ENCODE measurements at regions not wholly inside any gene's neighbourhood (a gene's known extent, or its start where the extent isn't known, plus 50 kb on each side); places are given as distances from the start of the nearest gene placed in this dataset.

DNA sequence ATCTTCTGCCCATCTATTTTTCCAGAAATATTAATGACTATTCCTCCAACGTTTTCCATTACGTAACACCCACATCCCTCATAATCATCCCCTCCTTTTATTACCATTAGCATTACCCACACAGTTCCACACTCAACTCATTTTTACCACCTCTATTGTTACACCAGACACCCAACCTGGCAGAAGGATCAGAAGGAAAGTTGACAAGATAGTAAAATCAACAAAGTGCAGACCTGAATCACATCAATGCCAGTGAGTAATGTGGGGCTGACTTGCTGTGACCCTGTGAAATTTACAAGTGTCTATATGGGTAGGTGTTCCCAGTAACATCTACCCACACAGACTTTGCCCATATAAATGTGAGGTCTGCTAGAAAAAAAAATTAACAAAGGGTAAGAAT is 568.2 kb downstream of the MAFB start:
- DNase-seq, result no peak

DNA sequence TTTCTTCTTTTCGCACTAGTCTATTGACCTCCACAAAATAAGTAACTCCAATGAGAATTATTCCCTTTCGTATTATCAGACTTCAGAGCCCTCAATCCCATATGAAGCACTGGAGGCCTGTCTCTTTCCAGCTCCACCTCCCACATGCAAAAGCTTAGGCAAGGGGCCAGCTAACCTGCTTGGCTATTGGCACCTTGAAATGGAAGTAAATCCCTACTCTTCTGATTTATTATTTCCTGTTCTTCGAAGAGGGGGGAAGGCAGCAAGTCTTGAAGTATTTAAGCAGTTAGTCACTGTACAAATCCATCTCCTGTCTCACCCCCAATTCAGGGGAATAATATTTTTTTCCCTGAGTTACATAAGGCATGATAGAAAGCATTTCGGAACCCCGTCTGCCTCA is 577.8 kb downstream of the MAFB start:
- DNase-seq, result no peak

DNA sequence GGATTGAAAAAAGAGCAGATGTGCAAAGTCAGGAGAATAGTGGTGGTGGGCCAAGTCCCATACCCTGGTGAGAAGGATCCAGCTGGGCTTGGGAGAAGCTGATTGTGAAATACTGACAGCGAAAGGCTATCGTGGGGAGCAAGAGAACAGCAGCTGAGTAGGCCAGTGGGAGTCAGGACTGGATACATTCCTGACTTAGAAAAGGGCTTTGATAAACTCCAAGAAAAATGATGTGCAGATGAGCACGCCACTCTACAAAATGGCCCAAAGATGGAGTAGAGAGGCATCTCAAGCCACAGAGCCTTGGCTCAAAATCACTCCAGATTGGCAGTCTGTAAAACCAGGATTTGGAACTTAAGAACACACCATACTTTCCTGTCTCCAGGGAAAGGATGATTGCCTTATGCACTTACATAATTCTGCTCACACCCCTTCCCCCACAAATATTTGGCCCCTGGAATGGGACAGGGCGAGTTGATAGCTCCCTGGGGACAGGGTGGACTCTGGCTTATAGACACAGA is 578.7 kb downstream of the MAFB start:
- no peak for DNase-seq

DNA sequence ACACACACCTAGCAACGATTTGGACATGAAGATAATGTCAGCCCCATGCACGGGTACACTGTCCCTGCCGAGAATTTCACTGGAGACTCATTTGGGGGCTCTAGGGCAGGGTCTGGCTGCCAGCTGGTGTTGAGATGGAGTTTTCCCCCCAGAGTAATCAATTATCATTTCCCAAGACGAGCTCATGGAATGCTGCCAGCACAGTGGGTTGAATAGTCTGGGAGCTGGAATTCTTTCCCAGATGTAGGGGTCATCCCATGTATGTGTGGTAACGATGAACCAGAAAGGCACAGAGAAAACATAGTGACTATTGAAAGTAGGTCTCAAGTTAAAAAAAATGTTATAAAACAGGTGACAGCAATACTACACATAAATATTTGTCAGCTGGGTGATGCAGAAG is 579.9 kb downstream of the MAFB start:
- DNase-seq, result no peak

DNA sequence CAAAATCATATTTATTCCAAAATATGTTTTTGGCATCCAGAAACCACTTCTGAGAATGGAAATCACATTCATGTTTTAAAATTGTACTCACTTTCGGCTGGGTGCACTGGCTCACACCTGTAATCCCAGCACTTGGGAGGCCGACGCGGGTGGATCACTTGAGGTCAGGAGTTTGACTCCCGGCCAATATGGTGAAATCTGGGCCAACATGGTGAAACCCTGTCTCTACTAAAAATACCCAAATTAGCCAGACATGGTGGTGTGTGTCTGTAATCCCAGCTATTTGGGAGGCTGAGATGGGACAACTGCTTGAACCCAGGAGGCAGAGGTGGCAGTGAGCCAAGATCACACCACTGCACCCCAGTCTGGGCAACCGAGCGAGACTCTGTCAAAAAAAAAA is 580.7 kb downstream of the MAFB start:
- DNase-seq, result no peak

DNA sequence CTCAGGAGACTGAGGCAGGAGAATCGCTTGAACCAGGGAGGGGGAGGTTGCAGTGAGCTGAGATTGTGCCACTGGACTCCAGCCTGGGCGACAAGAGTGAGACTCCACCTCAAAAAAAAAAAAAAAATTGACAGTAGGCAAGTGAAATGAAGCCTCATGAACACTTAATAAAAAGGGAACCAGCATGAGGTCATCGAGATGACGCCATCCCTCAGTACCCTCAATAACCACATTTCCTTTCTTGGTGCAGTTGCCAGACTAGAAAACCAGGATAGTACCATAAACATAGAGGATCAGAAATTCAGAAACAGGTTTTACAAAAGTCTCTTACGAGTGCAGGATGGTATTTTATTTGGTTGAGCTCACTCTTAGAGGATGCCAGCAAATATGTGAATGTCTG is 584.1 kb downstream of the MAFB start:
- no peak for DNase-seq

DNA sequence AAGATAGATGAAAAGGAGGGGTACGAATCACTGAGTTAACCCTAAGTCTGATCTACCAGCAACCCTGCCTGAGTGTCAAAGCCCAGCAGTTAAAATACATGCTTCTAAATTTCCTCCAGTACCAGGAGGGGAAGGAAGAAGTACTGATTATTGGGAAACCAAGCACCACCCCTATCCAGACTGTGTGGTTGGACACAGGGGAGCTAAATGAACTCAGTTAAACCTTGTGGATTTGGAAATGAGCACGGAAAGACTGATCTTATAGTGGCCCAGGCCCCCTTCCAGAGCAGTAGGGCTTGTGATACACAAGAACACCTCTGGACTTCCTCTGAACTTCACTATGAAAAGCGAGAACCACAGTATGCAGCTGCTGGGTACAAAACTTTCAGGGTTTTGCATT is 585.6 kb downstream of the MAFB start:
- no peak for DNase-seq

DNA sequence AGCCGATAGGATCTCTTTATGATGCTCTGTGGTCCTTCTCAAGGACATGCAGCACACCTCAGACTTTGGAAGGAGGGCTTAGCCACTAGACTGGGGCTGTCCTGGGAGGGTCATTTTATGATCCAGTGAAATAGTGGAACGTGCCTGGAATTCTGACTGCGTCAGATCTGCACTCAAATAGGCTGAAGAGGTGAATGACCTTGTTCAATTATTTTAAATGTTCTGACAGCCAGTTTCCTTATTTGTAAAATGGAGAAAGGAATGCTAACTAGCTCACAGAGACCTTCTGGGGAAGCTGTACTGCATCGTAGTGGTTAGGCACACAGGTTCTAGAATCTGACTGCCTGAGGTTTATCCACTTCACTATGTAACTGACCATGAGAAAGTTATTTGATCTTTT is 587.5 kb downstream of the MAFB start:
- DNase-seq, result no peak

DNA sequence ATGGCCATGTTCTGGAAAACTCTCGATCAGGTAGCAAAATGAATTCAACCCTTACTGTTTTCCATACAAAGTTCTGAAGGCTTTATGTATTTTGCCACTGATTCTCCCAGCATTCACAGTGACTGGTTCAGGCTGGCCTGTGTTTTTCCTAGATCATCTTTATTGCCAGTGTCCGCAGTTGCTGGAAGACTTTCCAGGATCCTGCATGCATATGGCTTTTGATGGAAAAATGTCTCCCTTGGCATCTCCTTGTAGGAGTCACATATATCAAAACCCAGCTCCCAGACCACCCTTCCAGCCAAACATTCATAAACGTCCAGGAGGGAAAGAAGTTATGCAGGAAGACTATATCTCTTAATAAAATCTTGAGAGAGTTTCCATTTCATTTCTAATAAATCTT is 588.8 kb downstream of the MAFB start:
- no peak for DNase-seq

DNA sequence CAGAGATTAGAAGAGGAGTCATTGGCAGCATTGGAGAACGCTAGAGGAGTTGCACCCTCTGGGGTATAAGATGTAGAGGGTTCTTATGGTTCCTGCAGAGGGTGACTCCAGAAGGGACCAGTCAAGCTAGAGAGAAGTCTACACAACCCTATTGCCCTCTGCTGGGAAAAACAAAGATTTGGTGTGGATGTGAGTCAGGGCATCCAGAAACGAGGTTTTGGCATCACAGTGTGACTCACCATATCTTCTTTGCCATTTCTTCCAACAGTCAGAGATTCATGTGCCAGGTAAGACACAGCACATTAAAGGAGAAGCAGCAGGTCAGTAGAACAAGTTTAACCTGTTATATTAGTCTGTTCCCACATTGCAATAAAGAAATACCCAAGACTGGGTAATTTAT is 598.8 kb downstream of the MAFB start:
- no peak for DNase-seq

DNA sequence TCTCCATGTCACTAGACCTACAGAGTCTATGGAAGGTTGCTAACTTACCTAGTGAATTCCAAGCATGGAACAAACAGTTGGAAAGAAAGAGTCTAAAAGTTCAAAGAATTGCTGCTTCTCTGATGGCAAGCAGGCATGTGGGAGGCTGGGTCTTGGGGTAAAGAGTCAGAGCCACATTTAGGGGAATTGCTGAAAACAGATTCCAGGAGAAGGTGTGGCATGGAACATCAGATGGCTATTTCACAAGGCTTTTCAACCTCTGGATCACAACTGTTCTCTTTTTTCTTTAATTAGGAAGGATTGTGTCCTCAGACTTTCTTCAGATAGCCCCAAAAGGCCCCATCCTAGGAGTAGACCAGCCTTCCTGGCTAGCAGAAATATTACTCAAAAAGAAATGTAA is 601.5 kb downstream of the MAFB start:
- DNase-seq, result no peak

DNA sequence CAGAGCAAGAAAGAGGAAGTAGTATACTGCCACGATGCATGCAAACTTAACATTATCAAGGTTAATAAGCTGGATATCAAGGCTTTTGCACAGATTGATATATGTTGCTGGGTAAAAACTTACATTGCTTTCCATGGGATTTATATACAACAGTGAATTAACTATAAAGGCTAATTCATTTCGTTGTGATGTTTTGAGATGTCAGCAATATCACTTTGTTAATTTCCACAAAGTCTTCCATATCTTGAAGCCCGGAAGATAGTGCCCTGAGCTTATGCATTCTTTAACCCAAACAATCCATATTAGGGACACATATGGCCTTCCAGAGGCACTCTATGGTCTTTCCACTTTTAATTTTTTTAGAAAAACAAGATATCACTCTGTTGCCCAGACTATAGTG is 603.5 kb downstream of the MAFB start:
- DNase-seq, result no peak

DNA sequence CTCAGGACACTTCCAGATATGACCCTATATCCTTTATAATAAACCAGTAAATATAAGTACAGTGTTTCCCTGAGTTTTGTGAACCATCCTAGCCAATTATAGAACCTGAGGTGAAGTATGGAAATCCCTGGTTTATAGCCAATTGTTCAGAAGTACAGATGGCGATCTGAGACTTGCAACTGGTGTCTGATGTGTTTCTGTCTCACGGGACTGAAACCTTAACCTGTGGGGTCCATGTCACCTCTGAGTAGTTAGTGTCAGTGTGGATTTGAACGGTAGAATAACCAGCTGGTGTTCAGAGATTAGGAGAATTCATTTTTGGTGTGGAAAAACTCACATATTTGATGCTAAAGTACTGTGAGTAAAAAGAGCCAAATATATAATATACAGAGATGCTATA is 606.6 kb downstream of the MAFB start:
- no peak for DNase-seq

DNA sequence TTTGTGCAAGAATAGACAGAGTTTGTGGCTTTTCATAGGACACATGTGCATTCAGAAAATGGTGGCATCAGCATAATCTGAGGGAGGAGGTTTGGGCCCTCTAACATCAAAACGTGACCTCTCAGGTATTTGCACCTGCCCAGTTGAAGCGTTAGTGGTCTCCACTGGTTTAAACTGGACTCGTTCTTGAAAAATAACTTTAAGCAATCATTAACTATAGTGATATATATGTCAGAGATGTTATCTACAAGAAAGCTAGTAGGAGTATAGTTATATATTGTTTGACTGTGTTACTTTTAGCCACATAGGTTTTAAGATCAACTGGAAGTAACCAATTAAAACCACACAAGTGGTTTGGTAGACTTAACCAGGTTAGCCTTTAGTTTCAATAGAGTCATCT is 607.4 kb downstream of the MAFB start:
- no peak for DNase-seq

DNA sequence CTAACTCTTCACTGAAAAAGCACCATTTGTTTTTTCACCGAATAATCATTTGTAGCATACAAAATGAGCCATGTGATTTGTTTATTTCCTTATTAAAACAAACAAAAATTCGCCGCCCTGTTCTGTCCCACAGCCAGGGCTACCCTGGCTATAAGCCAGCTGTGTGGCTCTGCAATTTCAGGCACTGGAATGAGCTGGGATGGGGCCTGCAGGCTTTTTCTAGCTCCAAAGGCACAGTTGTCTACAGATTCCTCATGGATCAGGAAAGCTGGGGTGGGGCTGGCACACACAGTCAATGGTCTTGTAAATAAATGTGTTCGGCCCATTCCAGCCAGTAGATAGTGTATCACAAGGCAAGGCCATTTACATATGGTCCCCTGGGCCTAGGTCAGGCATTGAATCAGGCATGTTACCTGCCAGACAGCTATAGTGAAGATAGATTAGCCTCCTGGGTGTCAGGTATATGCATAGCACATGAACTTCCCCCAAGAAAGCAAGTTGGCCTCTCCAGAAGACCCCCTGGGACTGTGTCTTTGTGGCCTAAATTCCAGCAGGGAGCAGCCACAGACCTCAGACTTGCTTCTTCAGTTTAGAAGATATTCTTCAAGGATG is 608.9 kb downstream of the MAFB start:
- DNase-seq, result no peak

DNA sequence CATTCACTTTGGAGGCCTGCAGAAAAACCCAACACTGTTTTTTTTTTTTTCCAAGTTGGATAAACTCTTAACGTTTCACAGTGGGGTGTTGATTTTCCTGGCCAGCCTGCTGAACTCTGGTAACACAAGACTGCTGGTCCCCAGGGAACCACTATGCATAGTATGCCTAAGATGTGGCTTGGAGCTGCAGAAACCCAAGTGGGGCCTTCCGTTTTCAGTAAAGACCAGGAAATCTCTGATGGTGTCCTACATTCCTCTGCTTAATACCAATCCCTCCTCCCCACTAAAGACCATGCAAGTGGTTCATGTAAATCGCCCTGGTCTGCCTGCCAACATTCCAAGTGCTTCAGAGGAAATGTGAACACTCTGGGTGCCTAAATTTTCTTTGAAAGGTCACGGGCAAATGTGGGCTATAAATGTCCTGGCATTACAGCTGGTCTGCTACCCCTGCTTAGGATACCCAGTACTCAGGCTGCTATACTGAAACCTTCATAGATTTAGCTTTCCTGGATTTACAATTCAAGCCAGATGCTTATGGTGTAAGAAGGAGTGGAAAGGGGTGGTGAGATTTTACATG is 615.4 kb downstream of the MAFB start:
- DNase-seq, result no peak

DNA sequence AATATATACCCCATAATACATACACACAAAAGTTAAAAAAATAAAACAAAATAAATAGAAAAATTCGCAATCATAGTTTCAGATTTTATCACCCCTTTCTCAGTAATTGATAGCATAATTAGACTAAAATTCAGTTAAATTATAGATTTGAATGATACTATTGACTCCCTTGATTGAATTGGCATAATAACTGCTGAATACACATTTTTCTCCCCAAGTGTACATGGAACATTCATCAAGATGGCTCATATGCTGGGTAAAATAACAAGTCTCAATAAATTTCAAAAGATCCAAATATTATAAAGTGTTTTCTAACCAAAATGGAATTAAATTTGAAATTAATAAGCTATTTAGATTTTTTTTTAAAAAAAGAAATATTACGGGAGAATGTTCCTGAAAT is 616.1 kb downstream of the MAFB start:
- DNase-seq, result no peak

DNA sequence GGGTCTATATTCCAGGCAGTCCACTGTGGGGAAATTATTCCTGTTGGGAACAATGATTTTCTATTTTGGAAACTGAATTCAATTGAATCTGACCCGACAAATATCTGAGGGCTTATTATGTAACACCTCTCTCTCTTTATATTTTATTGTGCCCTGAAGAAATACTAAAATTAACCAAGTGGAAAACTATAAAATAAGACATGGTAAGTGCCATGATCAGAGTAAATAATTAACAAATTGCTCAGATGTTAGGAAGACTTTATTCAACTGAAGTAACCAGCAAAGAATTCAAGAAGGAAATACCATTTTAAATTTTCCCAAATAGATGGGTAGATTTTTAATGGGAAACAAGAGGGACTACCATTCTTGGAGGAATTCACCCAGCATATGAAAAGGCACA is 632.9 kb downstream of the MAFB start:
- DNase-seq, result no peak

DNA sequence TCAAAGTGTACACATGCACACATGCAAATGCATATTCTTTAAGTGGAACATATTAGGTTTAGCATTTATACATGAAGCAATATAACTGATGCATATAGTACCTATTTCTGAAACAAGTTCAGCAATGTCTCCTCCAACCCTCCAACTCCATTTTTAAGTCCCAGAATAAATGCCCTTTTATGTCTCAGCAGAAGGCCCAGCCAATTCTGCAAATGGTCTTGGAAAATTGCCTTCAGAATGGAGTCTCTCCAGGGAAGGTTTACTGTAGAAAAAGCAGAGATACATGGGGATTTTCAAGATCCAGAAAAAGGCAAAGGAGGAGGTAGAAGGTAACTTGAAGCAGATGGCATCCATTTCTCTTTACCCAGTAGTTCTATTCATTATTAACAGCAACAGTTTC is 633.3 kb downstream of the MAFB start:
- DNase-seq, result no peak

DNA sequence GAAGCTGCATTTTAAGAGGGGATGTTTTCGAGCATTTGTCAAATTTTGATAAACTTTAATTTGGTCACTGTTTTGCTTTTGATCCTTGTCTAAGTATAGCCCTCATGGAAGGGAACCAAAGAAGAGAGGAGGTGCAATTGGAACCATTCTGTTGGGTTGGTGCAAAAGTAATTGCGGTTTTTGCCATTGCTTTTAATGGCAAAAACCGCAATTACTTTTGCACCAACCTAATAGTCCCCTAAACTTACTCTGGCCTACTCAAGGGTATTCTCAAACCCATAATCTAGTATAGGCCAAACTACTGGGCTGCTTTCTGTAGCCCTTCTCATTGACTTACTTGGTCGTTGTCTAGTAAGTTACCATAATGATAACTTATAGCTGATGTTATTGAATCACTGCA is 634.7 kb downstream of the MAFB start:
- no peak for DNase-seq

DNA sequence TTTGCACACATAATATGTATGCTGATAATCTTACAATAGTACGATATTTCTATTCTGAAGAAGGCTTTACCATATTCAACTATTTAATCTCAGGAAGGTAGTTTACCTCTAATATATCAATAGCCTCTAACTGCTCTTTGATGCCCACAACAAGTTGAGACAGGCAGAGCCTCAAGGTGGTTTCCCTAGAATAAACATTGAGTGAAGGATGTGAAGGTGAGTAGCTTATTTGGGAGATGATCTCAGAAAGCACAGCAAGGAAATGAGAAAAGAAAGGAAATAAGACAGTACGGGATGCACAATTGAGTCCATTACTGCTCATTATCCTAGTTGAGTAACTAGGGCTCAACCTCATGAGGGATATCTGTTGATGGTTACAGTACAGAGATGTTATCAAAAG is 638.4 kb downstream of the MAFB start:
- no peak for DNase-seq

DNA sequence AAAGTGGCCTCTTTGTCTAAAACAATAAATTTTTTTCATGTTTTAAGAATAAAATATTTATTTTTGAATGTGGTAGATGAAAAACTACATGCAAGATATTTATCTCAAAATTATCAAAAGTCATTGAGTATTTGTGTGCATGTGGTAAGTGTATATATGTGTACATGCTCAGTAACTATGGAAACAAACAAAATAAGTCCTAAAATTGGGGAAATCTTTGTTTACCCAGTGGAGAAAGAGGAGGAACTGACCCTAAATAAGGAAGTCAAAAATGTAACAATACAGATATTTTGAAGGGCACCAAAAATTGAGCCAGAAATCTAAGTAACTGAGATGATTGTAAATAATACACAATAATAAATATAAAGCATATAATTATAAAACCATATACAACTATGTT is 639.2 kb downstream of the MAFB start:
- no peak for DNase-seq

DNA sequence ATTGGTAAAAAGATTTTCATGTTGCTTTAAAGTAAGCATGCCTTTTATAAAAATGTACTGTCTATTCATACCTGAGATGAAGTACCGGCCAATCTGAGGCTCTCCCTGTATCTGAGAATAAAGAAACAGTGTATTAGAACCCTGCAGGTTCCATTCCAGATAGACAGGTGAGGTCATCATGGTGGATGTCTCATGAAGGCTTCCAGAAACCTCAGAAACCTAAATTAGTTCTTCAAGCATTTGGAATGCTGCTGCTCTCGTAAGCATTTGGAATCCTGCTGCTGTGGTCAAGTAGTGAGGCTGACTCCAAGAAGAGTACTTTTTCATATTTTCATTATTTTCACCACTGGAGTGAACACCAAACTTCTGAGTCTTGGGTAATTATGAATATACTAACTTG is 642.3 kb downstream of the MAFB start:
- no peak for DNase-seq

DNA sequence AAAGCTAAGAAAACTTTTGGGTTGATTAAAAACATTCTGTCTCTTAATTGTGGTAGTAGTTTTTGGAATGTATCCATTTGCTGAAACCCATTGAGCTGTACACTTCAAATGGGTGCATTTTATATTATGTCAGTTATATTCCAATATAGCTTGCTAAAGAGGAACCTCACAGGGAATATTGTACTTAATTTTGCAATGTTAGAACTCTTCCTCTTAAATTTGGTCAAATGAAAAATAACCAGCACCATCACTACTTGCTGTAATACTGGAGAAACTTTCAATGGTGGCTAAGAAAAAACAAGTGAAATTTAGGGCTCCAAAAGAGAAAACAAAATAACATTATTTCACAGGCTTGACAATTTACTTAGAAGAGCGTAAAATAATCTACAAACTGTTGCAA is 651.5 kb downstream of the MAFB start:
- DNase-seq, result no peak

DNA sequence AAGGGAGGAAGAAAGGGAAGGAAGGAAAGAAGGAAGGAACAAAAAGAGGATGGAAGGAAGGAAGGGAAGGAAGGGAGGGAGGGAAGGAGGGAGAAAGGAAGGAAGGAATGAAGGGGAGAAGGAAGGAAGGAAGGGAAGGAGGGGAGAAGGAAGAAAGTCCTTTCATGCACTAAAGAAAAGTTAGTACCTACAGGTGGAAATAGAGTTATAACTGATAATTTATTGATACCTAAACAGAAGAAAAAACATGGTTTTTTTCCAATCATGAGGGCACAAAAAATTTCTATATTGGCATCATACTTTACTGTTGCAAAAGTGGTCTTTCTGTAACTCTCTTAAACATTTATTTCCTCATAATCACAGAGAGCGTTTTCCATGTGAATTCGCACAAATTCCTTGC is 659.4 kb downstream of the MAFB start:
- no peak for DNase-seq
